ENCODE measurements at regions not wholly inside any gene's neighbourhood (a gene's known extent, or its start where the extent isn't known, plus 50 kb on each side); places are given as distances from the start of the nearest gene placed in this dataset.

- DNase-seq (ENCODE audit: low read depth): no peak
These were observed 58.9 kb downstream of the NUDT11 start for GRCh38 chrX:51437521-51437920.

- no peak for DNase-seq (ENCODE audit: low read depth)
These were observed 61.3 kb downstream of the NUDT11 start for GRCh38 chrX:51435101-51435500.

GRCh38 chrX:51421972-51422597 is 74.3 kb downstream of the NUDT11 start:
- DNase-seq (ENCODE audit: low read depth): no peak

GRCh38 chrX:51420610-51421009 is 75.8 kb downstream of the NUDT11 start:
- DNase-seq (ENCODE audit: low read depth): peak; percentile 23

DNA sequence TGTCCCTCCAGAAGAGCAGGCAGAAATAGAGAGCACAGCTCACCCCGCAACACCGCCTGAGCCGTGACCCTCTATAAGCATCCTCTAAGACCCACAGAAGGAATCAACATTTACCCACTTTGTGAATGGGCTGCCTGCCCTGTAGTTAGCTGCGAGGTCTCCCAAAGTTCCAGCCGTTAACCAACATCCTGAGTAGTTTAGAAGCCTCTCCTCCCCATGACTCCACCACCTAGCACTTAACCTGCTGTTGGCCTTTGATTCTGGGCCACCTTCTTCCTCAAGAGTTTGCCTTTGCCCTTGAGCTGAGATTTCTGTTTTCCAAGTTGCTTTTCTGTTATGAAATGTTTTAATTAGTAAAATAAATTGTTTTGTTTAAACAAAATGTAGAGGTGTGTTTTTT is 75.8 kb downstream of the NUDT10 start:
- no peak for DNase-seq (ENCODE audit: low read depth)

- no peak for DNase-seq (ENCODE audit: low read depth)
These were observed 75.1 kb downstream of the NUDT10 start for GRCh38 chrX:51407520-51408409.

DNA sequence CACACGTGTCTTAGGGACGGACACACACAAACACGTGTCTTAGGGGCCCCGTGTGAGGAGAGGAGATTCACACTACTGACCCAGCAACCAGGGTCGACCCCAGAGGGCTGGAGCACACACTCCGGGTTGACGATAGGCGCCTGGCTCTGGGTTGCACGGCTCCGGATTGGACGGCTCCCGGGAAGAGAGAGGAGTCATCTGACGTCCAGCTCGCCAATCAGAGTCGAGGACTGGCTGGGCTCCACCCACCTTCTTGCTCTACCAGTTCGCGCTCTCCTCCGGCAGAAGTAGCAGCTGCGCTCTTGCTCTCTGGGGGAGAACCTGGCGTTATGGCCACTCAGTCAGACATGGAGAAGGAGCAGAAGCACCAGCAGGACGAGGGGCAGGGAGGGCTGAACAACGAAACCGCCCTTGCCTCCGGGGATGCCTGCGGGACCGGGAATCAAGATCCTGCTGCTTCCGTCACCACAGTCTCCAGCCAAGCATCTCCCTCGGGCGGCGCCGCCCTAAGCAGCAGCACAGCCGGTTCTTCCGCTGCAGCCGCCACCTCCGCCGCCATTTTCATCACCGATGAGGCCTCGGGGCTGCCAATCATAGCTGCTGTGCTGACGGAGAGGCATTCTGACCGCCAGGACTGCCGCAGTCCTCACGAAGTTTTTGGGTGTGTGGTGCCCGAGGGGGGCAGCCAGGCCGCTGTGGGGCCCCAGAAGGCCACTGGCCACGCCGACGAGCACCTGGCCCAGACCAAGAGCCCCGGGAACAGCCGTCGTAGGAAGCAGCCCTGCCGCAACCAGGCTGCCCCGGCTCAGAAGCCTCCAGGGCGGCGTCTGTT is 74.3 kb downstream of the NUDT10 start:
- DNase-seq (ENCODE audit: low read depth): no peak

GRCh38 chrX:51404445-51404844 is 71.8 kb downstream of the NUDT10 start:
- DNase-seq (ENCODE audit: low read depth): no peak

DNA sequence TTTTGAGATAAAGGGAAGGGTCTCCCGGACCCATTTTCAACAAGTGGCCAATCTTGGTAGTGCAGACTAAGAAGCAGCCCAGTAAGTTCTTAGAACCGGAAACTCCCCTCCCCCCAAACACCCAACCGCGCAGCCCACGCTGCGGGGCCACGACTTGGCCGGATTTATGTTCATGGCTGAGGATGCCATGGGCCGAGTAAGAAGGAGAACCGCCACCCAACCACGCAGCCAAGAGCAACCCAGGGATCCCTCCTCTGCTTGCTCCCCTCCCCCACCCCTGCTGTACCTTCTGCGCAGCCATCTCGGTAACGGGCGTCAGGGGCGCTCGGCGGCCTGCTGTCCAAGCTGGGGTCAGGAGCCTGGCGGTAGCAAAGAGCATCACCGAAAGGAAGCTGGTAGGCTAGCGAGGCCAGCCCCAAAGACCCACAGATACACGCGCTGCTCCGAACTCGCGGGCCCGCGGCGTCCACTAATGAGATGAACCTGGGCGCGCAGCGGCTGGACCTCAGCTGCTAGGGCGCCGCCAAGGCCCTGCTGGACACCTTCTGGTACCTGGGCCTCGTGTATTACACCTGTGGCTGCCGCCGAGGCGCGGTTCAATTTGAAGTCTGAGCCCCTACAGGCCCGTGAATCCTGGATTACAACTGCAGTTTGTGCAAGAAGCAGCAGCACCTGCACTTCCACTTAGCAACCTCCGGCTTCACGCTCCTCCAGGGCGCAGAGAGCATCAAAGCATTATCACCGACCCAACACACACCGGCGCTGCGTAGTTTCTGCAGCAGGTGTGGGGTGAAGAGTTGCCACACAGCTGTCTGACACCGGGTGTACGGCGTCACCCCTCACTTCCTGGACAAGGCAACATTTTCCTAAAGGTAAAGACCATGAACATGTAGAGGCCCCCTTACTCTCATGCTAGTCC is 63.4 kb downstream of the NUDT10 start:
- peak; percentile 1 for DNase-seq (ENCODE audit: low read depth)

DNA sequence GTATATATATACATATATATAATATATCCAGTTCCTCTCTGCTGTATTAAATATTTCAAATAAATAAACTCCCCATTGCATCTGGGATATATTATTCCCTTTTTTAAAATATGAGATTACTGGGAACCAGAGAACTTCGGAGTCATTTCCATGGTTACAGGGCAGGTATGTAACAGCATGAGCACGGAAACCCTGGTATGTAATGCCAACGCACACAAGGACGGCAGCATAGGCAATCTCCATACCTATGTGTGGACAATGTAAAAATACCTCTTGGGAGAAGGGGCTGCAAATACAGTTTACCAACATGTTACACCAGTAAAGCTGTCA is 62.8 kb downstream of the NUDT10 start:
- no peak for DNase-seq (ENCODE audit: low read depth)

Data from renal cortical epithelial cell (primary cell).